ENCODE measurements at regions not wholly inside any gene's neighbourhood (a gene's known extent, or its start where the extent isn't known, plus 50 kb on each side); places are given as distances from the start of the nearest gene placed in this dataset.

GRCh38 chrX:129249563-129249962 lies 273.7 kb downstream of the SMARCA1 start:
- no peak for DNase-seq
- no peak overlapping the region for H3K27ac ChIP-seq
- no peaks in the 10 kb centered on the region for H3K27me3 ChIP-seq (ENCODE audit: insufficient read depth, low read depth, severe bottlenecking)
- no peak for TF ChIP-seq CTCF (IDR thresholded peaks at IDR 0.05; ENCODE audit: low read depth, low read length)
- no peaks in the 10 kb centered on the region for H3K9me3 ChIP-seq (ENCODE audit: severe bottlenecking)
- H3K4me3 ChIP-seq (ENCODE audit: low read depth, low read length) = no peak overlapping the region
- no peaks in the 10 kb centered on the region for H3K36me3 ChIP-seq

GRCh38 chrX:129247642-129248041 lies 275.6 kb downstream of the SMARCA1 start:
- Histone ChIP-seq H3K27ac (no peak overlapping the region), H3K27me3 (ENCODE audit: insufficient read depth, low read depth, severe bottlenecking) (no peaks in the 10 kb centered on the region), H3K4me3 (ENCODE audit: low read depth, low read length) (no peak overlapping the region), H3K36me3 (no peaks in the 10 kb centered on the region), H3K9me3 (ENCODE audit: severe bottlenecking) (no peaks in the 10 kb centered on the region)
- TF ChIP-seq CTCF (IDR thresholded peaks at IDR 0.05; ENCODE audit: low read depth, low read length) = no peak
- DNase-seq = peak; percentile 10

GRCh38 chrX:129239371-129239770 lies 283.9 kb downstream of the SMARCA1 start:
- TF ChIP-seq CTCF (IDR thresholded peaks at IDR 0.05; ENCODE audit: low read depth, low read length) = no peak
- Histone ChIP-seq H3K36me3 (no peaks in the 10 kb centered on the region), H3K9me3 (ENCODE audit: severe bottlenecking) (no peaks in the 10 kb centered on the region), H3K27me3 (ENCODE audit: insufficient read depth, low read depth, severe bottlenecking) (peaks cover 3% of the 10 kb centered on the region), H3K27ac (no peak overlapping the region), H3K4me3 (ENCODE audit: low read depth, low read length) (no peak overlapping the region)
- DNase-seq = no peak

- Histone ChIP-seq H3K27me3 (ENCODE audit: insufficient read depth, low read depth, severe bottlenecking) (peaks cover 3% of the 10 kb centered on the region), H3K27ac (no peak overlapping the region), H3K36me3 (no peaks in the 10 kb centered on the region), H3K4me3 (ENCODE audit: low read depth, low read length) (no peak overlapping the region), H3K9me3 (ENCODE audit: severe bottlenecking) (no peaks in the 10 kb centered on the region)
- no peak for TF ChIP-seq CTCF (IDR thresholded peaks at IDR 0.05; ENCODE audit: low read depth, low read length)
- DNase-seq = no peak
Observed at GRCh38 chrX:129238011-129238410, 285.3 kb downstream of the SMARCA1 start.

GRCh38 chrX:129235903-129236302 lies 287.4 kb downstream of the SMARCA1 start:
- TF ChIP-seq CTCF (IDR thresholded peaks at IDR 0.05; ENCODE audit: low read depth, low read length) = peak; percentile 18; the same call in 1 of the 2 replicates
- H3K27ac ChIP-seq = no peak overlapping the region
- H3K4me3 ChIP-seq (ENCODE audit: low read depth, low read length) = no peak overlapping the region
- H3K36me3 ChIP-seq = no peaks in the 10 kb centered on the region
- DNase-seq = peak; percentile 7
- no peaks in the 10 kb centered on the region for H3K9me3 ChIP-seq (ENCODE audit: severe bottlenecking)
- H3K27me3 ChIP-seq (ENCODE audit: insufficient read depth, low read depth, severe bottlenecking) = peaks cover 3% of the 10 kb centered on the region

GRCh38 chrX:129233786-129234185 lies 289.5 kb downstream of the SMARCA1 start:
- Histone ChIP-seq H3K4me3 (ENCODE audit: low read depth, low read length) (no peak overlapping the region), H3K27ac (no peak overlapping the region), H3K36me3 (no peaks in the 10 kb centered on the region), H3K9me3 (ENCODE audit: severe bottlenecking) (no peaks in the 10 kb centered on the region), H3K27me3 (ENCODE audit: insufficient read depth, low read depth, severe bottlenecking) (no peaks in the 10 kb centered on the region)
- TF ChIP-seq CTCF (IDR thresholded peaks at IDR 0.05; ENCODE audit: low read depth, low read length) = no peak
- no peak for DNase-seq
